Amniotic epithelial cell (primary cell): ENCODE measurements at regions not wholly inside any gene's neighbourhood (a gene's known extent, or its start where the extent isn't known, plus 50 kb on each side); places are given as distances from the start of the nearest gene placed in this dataset.

Source experiments
- DNase-seq: peaks from one replicate; pipeline ENCODE4 v3.0.0-alpha.2; 2010; ENCODE audit warnings: low read depth

- no peak for DNase-seq
Measured at GRCh38 chr4:38230821-38231563, 270.8 kb downstream of the PTTG2 start.

- DNase-seq = no peak
Measured at GRCh38 chr4:38231626-38232025, 271.4 kb downstream of the PTTG2 start.

GRCh38 chr4:38232741-38233140, 272.5 kb downstream of the PTTG2 start:
- DNase-seq = no peak

GRCh38 chr4:38233727-38234480, 273.7 kb downstream of the PTTG2 start:
- DNase-seq = no peak

- DNase-seq = no peak
Measured at GRCh38 chr4:38235354-38235753, 275.2 kb downstream of the PTTG2 start.

GRCh38 chr4:38236003-38236402, 275.8 kb downstream of the PTTG2 start:
- DNase-seq = no peak

GRCh38 chr4:38236503-38236902, 276.3 kb downstream of the PTTG2 start:
- no peak for DNase-seq

GRCh38 chr4:38237139-38237538, 276.9 kb downstream of the PTTG2 start:
- peak; percentile 20 for DNase-seq

- no peak for DNase-seq
Measured at GRCh38 chr4:38241541-38241940, 281.3 kb downstream of the PTTG2 start.

- no peak for DNase-seq
Measured at GRCh38 chr4:38242101-38242500, 281.9 kb downstream of the PTTG2 start.

GRCh38 chr4:38242822-38243387, 282.7 kb downstream of the PTTG2 start:
- no peak for DNase-seq

GRCh38 chr4:38243388-38244053, 283.3 kb downstream of the PTTG2 start:
- peak; percentile 6 for DNase-seq

GRCh38 chr4:38254825-38255224, 294.6 kb downstream of the PTTG2 start:
- no peak for DNase-seq

GRCh38 chr4:38255572-38255971, 295.4 kb downstream of the PTTG2 start:
- no peak for DNase-seq

- no peak for DNase-seq
Measured at GRCh38 chr4:38266616-38267015, 306.4 kb downstream of the PTTG2 start.

- DNase-seq = no peak
Measured at GRCh38 chr4:38268108-38268820, 308.1 kb downstream of the PTTG2 start.

GRCh38 chr4:38268837-38269236, 308.6 kb downstream of the PTTG2 start:
- DNase-seq = no peak

GRCh38 chr4:38273407-38273806, 313.2 kb downstream of the PTTG2 start:
- no peak for DNase-seq

GRCh38 chr4:38275331-38276100, 315.3 kb downstream of the PTTG2 start:
- DNase-seq = peak; percentile 27

GRCh38 chr4:38278255-38278654, 318.1 kb downstream of the PTTG2 start:
- no peak for DNase-seq

GRCh38 chr4:38279077-38279476, 318.9 kb downstream of the PTTG2 start:
- DNase-seq = no peak
